ENCODE measurements at regions not wholly inside any gene's neighbourhood (a gene's known extent, or its start where the extent isn't known, plus 50 kb on each side); places are given as distances from the start of the nearest gene placed in this dataset.

DNA sequence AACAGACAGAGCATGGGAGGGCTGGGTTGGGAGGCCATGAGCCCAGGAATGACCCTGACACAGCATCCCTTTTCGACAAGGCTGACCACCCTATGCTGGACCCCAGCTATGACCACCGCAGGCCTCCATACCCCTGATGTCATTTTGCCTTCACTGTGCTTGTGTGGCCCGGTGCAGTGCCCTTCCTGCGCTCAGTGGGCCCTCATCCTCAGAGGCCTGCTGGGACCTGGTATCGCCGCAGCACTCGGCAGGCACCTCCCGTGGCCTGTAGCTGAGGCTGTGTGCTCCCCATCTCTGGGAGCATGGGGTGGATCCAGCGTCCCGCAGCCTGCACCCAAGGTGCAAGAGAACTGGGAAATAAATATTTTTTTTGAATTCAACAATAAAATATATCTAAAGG, 73.1 kb upstream of the MEF2A start (continued):
- TF ChIP-seq TCF12 (IDR thresholded peaks at IDR 0.05; ENCODE audit: low read depth, low read length) = no peak
- no peak for TF ChIP-seq YBX1 (IDR thresholded peaks at IDR 0.05)
- no peak for TF ChIP-seq ZNF274 (IDR thresholded peaks at IDR 0.05; ENCODE audit: insufficient read depth, insufficient read length)
- TF ChIP-seq TAF1 (IDR thresholded peaks at IDR 0.05; ENCODE audit: borderline replicate concordance, low read depth, low read length) = no peak
- TF ChIP-seq, protein P1, sequence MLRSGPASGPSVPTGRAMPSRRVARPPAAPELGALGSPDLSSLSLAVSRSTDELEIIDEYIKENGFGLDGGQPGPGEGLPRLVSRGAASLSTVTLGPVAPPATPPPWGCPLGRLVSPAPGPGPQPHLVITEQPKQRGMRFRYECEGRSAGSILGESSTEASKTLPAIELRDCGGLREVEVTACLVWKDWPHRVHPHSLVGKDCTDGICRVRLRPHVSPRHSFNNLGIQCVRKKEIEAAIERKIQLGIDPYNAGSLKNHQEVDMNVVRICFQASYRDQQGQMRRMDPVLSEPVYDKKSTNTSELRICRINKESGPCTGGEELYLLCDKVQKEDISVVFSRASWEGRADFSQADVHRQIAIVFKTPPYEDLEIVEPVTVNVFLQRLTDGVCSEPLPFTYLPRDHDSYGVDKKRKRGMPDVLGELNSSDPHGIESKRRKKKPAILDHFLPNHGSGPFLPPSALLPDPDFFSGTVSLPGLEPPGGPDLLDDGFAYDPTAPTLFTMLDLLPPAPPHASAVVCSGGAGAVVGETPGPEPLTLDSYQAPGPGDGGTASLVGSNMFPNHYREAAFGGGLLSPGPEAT (IDR thresholded peaks at IDR 0.05; ENCODE audit: low read depth) = no peak
- no peak for TF ChIP-seq ATF7 (IDR thresholded peaks at IDR 0.05; ENCODE audit: low read depth)
- no peak for TF ChIP-seq TCF7 (IDR thresholded peaks at IDR 0.05; ENCODE audit: borderline replicate concordance)
- no peak for TF ChIP-seq YY1 (IDR thresholded peaks at IDR 0.05; ENCODE audit: low read depth, low read length)
- no peak for TF ChIP-seq BACH1 (IDR thresholded peaks at IDR 0.05; ENCODE audit: borderline replicate concordance)
- TF ChIP-seq PAX8 (IDR thresholded peaks at IDR 0.05) = no peak
- no peak for TF ChIP-seq CREM (IDR thresholded peaks at IDR 0.05; ENCODE audit: low read depth)

DNA sequence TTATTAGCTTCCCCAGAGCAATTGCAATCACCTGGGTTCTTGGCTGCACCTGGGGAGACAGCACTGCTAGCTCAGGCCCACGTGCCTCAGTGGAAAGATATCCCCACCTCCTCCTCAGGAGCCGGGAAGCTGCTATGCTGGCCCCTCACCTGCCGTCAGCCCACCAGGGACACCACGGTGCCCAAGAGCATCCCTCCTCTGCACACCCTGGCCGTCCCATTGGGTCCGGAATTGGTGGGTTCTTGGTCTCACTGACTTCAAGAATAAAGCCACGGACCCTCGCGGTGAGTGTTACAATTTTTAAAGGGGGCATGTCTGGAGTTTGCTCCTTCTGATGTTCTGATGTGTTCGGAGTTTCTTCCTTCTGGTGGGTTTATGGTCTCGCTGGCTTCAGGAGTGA, 72.3 kb upstream of the MEF2A start:
- SMC1A ChIA-PET (ENCODE audit: uncharacterized antibody, unreplicated experiment) = interaction anchor here (1.0 to 1.2 kb wide), 2 partner anchors 60 to 206 kb away, joined by 3 to 5 read pairs; no protein-coding TSS in a partner anchor
- WGBS (ENCODE audit: insufficient coverage, insufficient replicate concordance, low lambda C conversion rate, missing lambda C conversion rate) = 88% methylated on average over 11 of the region's 11 CpGs
- TF ChIP-seq RB1 (IDR thresholded peaks at IDR 0.05; ENCODE audit: borderline replicate concordance) (no peak), SP1 (IDR thresholded peaks at IDR 0.05; ENCODE audit: low read depth, low read length) (no peak), JUND (IDR thresholded peaks at IDR 0.05; ENCODE audit: low read depth, low read length) (no peak), KDM1A (IDR thresholded peaks at IDR 0.05; ENCODE audit: borderline replicate concordance) (no peak), FOXM1 (IDR thresholded peaks at IDR 0.05; ENCODE audit: low read depth, low read length) (no peak), SMARCA5 (IDR thresholded peaks at IDR 0.05) (no peak), PRDM15 (CRISPR knock-in tag; IDR thresholded peaks at IDR 0.05) (no peak), SREBF1 (IDR thresholded peaks at IDR 0.05; ENCODE audit: low read length) (no peak), POLR2AphosphoS2 (IDR thresholded peaks at IDR 0.05; ENCODE audit: low read depth, low read length) (no peak), IKZF1 (conservative IDR thresholded peaks at IDR 0.05) (no peak)
- TF ChIP-seq, protein P2, sequence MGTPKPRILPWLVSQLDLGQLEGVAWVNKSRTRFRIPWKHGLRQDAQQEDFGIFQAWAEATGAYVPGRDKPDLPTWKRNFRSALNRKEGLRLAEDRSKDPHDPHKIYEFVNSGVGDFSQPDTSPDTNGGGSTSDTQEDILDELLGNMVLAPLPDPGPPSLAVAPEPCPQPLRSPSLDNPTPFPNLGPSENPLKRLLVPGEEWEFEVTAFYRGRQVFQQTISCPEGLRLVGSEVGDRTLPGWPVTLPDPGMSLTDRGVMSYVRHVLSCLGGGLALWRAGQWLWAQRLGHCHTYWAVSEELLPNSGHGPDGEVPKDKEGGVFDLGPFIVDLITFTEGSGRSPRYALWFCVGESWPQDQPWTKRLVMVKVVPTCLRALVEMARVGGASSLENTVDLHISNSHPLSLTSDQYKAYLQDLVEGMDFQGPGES (IDR thresholded peaks at IDR 0.05) = no peak

More for the DNA sequence above, 72.3 kb upstream of the MEF2A start:
- Histone ChIP-seq H3K4me2 (ENCODE audit: control insufficient read depth, insufficient read depth) (no peak overlapping the region), H3K4me3 (no peak overlapping the region), H3K27ac (ENCODE audit: control insufficient read depth, insufficient read depth) (no peak overlapping the region), H3K27me3 (replicated peaks in 1 of 2; ENCODE audit: control insufficient read depth in 2 of 2, insufficient read depth in 2 of 2, low read length in 1 of 2) (no peaks in the 10 kb centered on the region), H2AFZ (ENCODE audit: control insufficient read depth, low read depth, low read length) (no peak overlapping the region), H4K20me1 (ENCODE audit: control insufficient read depth, insufficient read depth) (no peaks in the 10 kb centered on the region), H3K79me2 (ENCODE audit: control insufficient read depth, insufficient read depth, low read length) (no peaks in the 10 kb centered on the region), H3K9me3 (replicated peaks; ENCODE audit: control insufficient read depth, insufficient read depth, low read length) (no peaks in the 10 kb centered on the region; the same call in 1 of the 3 replicates), H3K36me3 (ENCODE audit: control insufficient read depth in 2 of 2, insufficient read depth in 2 of 2, low read length in 1 of 2) (no peaks in the 10 kb centered on the region), H3K9ac (ENCODE audit: control insufficient read depth, insufficient read depth, low read length) (no peak overlapping the region), H3K4me1 (ENCODE audit: control insufficient read depth, insufficient read depth, low read length) (peaks cover 10% of the 10 kb centered on the region)
- no peak for FAIRE-seq
- no TSS peak for BruUV-seq (replicated peaks)
- no peak for ATAC-seq
- in situ Hi-C loops (cut with MboI) = no loop called here
- ChIA-PET CTCF (interaction anchor here (1.4 kb wide), 1 partner anchor 10 kb away, joined by 4 read pairs; no protein-coding TSS in a partner anchor), POLR2A (interaction anchor here (1.4 kb wide), 1 partner anchor 11 kb away, joined by 3 read pairs; no protein-coding TSS in a partner anchor), RAD21 (ENCODE audit: unreplicated experiment) (interaction anchor here (1.0 kb wide), 1 partner anchor 75 kb away, joined by 4 read pairs; no protein-coding TSS in a partner anchor)
- intact Hi-C loops (cut with micrococcal nuclease; ENCODE audit: unreplicated experiment) = no loop called here
- DNase-seq (ENCODE audit: low read depth, low spot score) = no peak
